Common myeloid progenitor, CD34-positive (primary cell): ENCODE measurements at regions not wholly inside any gene's neighbourhood (a gene's known extent, or its start where the extent isn't known, plus 50 kb on each side); places are given as distances from the start of the nearest gene placed in this dataset.

Experiments
- CTCF ChIA-PET: fragments of 350-600 bp; sonication (Branson Sonifier 250); formaldehyde crosslinking; loops from one replicate; lab custom pipeline; 2021; ENCODE audit warnings: antibody characterized with exemption; lab: Charles Lee
- POLR2A ChIA-PET: fragments of 350-600 bp; sonication (Branson Sonifier 250); formaldehyde crosslinking; loops from one replicate; lab custom pipeline; 2021; ENCODE audit warnings: antibody characterized with exemption; lab: Charles Lee
- DNase-seq, 3 donors: peaks; one replicate each; pipeline versions ENCODE4 v3.0.0 to v3.0.0-alpha.2; 2013
- H3K27ac ChIP-seq, 2 experiments: 1 replicate in 1 of 2; 2 replicates in 1 of 2; pipeline ENCODE4 v1.7.0; 2013; ENCODE audit warnings: inconsistent platforms in 2 of 2, low read length in 2 of 2, mild to moderate bottlenecking in 2 of 2, low read depth in 1 of 2, moderate library complexity in 1 of 2; ENCODE audit not compliant: severe bottlenecking in 2 of 2, insufficient read depth in 1 of 2, poor library complexity in 1 of 2
- H3K27me3 ChIP-seq, 5 experiments: replicated peaks in 2 of 5; 1 replicate in 3 of 5; 2 replicates in 2 of 5; pipeline versions ENCODE4 v1.6.1 to v1.7.0; 2013; ENCODE audit warnings: low read length in 4 of 5, mild to moderate bottlenecking in 2 of 5, moderate library complexity in 2 of 5, inconsistent platforms in 1 of 5; ENCODE audit not compliant: insufficient read depth in 5 of 5, control insufficient read depth in 4 of 5
- H3K36me3 ChIP-seq, 4 experiments: 1 replicate in 2 of 4; 2 replicates in 2 of 4; pipeline versions ENCODE4 v1.6.1 to v1.7.0; 2013; ENCODE audit warnings: low read length in 3 of 4, control low read depth in 1 of 4, mild to moderate bottlenecking in 1 of 4; ENCODE audit not compliant: control insufficient read depth in 4 of 4, insufficient read depth in 4 of 4
- H3K4me1 ChIP-seq, 4 experiments: 1 replicate in 3 of 4; 2 replicates in 1 of 4; pipeline versions ENCODE4 v1.6.1 to v1.7.1; 2013; ENCODE audit warnings: low read length in 3 of 4, mild to moderate bottlenecking in 3 of 4, control low read depth in 1 of 4, inconsistent platforms in 1 of 4, moderate library complexity in 1 of 4; ENCODE audit not compliant: control insufficient read depth in 4 of 4, insufficient read depth in 4 of 4; ENCODE audit errors: control extremely low read depth in 1 of 4
- H3K4me3 ChIP-seq, 7 experiments: 1 replicate in 4 of 7; 2 replicates in 3 of 7; pipeline versions ENCODE4 v1.5.1 to v1.7.0; 2013; ENCODE audit warnings: mild to moderate bottlenecking in 7 of 7, low read length in 6 of 7, moderate library complexity in 6 of 7, inconsistent platforms in 2 of 7, low read depth in 2 of 7, control low read depth in 1 of 7; ENCODE audit not compliant: insufficient read depth in 4 of 7, control insufficient read depth in 1 of 7; ENCODE audit errors: extremely low read depth in 1 of 7
- H3K9me3 ChIP-seq, 5 experiments: 1 replicate in 4 of 5; 2 replicates in 1 of 5; pipeline versions ENCODE4 v1.6.1 to v1.7.1; 2013; ENCODE audit warnings: low read length in 4 of 5, mild to moderate bottlenecking in 2 of 5, inconsistent platforms in 1 of 5, low read depth in 1 of 5, moderate library complexity in 1 of 5; ENCODE audit not compliant: control insufficient read depth in 4 of 5, insufficient read depth in 2 of 5; ENCODE audit errors: control extremely low read depth in 1 of 5
- WGBS: methylation state at CpG from one replicate; pipeline ENCODE4 v1.1.5; 2013; ENCODE audit not compliant: insufficient coverage; 5-methylcytosine and 5-hydroxymethylcytosine counted together

GRCh38 chr6:126535138-126535537, 195.2 kb downstream of the CENPW start:
- ChIA-PET CTCF (no interaction called here), POLR2A (no interaction called here)
- Histone ChIP-seq H3K4me1 (no peaks in the 10 kb centered on the region), H3K4me3 (no peak overlapping the region), H3K27ac (no peak overlapping the region), H3K36me3 (no peaks in the 10 kb centered on the region), H3K9me3 (no peaks in the 10 kb centered on the region), H3K27me3 (peaks cover 0 to 1% (median 0%) of the 10 kb centered on the region in 5 experiments)
- DNase-seq, result no peak
- WGBS, result 86% methylated on average over 1 of the region's 3 CpGs

GRCh38 chr6:126535595-126535994, 195.7 kb downstream of the CENPW start:
- CTCF ChIA-PET, result no interaction called here

GRCh38 chr6:126537061-126537816, 197.3 kb downstream of the CENPW start:
- no CpG with 5 or more reads among the region's 1 CpG for WGBS
- Histone ChIP-seq H3K27ac (no peak overlapping the region), H3K9me3 (no peaks in the 10 kb centered on the region), H3K4me3 (no peak overlapping the region), H3K36me3 (no peaks in the 10 kb centered on the region), H3K4me1 (no peaks in the 10 kb centered on the region), H3K27me3 (peaks cover 0 to 1% (median 0%) of the 10 kb centered on the region in 5 experiments)
- CTCF ChIA-PET, result no interaction called here
- DNase-seq, result no peak
- POLR2A ChIA-PET, result no interaction called here

More at GRCh38 chr6:126535595-126535994, 195.7 kb downstream of the CENPW start:
- Histone ChIP-seq H3K27ac (no peak overlapping the region), H3K9me3 (no peaks in the 10 kb centered on the region), H3K27me3 (peaks cover 0 to 1% (median 0%) of the 10 kb centered on the region in 5 experiments), H3K36me3 (no peaks in the 10 kb centered on the region), H3K4me3 (no peak overlapping the region), H3K4me1 (no peaks in the 10 kb centered on the region)
- WGBS, result no CpG with 5 or more reads among the region's 3 CpGs
- DNase-seq, result no peak
- POLR2A ChIA-PET, result no interaction called here

- POLR2A ChIA-PET, result no interaction called here
- CTCF ChIA-PET, result no interaction called here
- no peaks in the 10 kb centered on the region for H3K36me3 ChIP-seq
- no peak overlapping the region for H3K4me3 ChIP-seq
- no peak for DNase-seq
- H3K27ac ChIP-seq, result no peak overlapping the region
- H3K4me1 ChIP-seq, result no peaks in the 10 kb centered on the region
- peaks cover 0 to 1% (median 0%) of the 10 kb centered on the region in 5 experiments for H3K27me3 ChIP-seq
- no peaks in the 10 kb centered on the region for H3K9me3 ChIP-seq
Observed at GRCh38 chr6:126539022-126539421, 199.1 kb downstream of the CENPW start.

- peaks cover 0 to 1% (median 0%) of the 10 kb centered on the region in 5 experiments for H3K9me3 ChIP-seq
- H3K36me3 ChIP-seq, result no peaks in the 10 kb centered on the region
- no peak for DNase-seq
- H3K27ac ChIP-seq, result no peak overlapping the region
- ChIA-PET CTCF (no interaction called here), POLR2A (no interaction called here)
- no peak overlapping the region for H3K4me3 ChIP-seq
- H3K27me3 ChIP-seq, result peaks cover 0 to 1% (median 0%) of the 10 kb centered on the region in 5 experiments
- no peaks in the 10 kb centered on the region for H3K4me1 ChIP-seq
Observed at GRCh38 chr6:126540161-126540560, 200.2 kb downstream of the CENPW start.

GRCh38 chr6:126541806-126542491, 202.0 kb downstream of the CENPW start:
- Histone ChIP-seq H3K36me3 (no peaks in the 10 kb centered on the region), H3K27ac (no peak overlapping the region), H3K4me3 (no peak overlapping the region), H3K27me3 (peaks cover 0 to 1% (median 0%) of the 10 kb centered on the region in 5 experiments), H3K9me3 (peaks cover 0 to 1% (median 0%) of the 10 kb centered on the region in 5 experiments), H3K4me1 (no peaks in the 10 kb centered on the region)
- DNase-seq, result no peak
- ChIA-PET CTCF (no interaction called here), POLR2A (no interaction called here)
- 92% methylated on average over 4 of the region's 5 CpGs for WGBS

GRCh38 chr6:126546541-126547120, 206.7 kb downstream of the CENPW start:
- H3K4me3 ChIP-seq, result no peak overlapping the region
- H3K36me3 ChIP-seq, result no peaks in the 10 kb centered on the region
- no peaks in the 10 kb centered on the region for H3K4me1 ChIP-seq
- WGBS, result no CpG with 5 or more reads among the region's 1 CpG
- peaks cover 0 to 1% (median 0%) of the 10 kb centered on the region in 5 experiments for H3K9me3 ChIP-seq
- ChIA-PET CTCF (no interaction called here), POLR2A (no interaction called here)
- no peak for DNase-seq
- no peak overlapping the region for H3K27ac ChIP-seq
- peaks cover 0 to 2% (median 0%) of the 10 kb centered on the region in 5 experiments for H3K27me3 ChIP-seq
